ENCODE measurements at regions not wholly inside any gene's neighbourhood (a gene's known extent, or its start where the extent isn't known, plus 50 kb on each side); places are given as distances from the start of the nearest gene placed in this dataset.

DNA sequence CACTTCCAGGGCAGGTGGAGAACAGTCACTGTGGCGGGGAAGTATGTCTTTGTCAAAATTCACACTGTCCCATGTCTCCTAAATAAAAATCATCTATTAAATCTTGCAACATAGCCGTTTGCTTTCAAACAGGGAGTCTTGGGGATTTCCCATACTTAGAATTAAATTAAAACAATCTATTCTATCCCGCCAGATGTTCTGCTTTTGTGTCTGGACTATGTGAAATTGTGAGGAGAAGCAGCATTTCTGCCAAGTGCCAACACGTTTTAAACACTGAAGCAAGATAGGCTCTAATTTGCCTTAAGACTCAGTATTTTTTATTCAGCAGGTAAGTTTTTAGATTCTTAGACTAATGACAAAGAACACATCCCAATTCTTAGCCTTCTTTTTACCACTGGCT lies 73.7 kb downstream of the SPATA31C2 start:
- Histone ChIP-seq H3K27me3 (ENCODE audit: control insufficient read depth in 3 of 3, insufficient read depth in 3 of 3, low read depth in 1 of 3, low read length in 3 of 3) (no peaks in the 10 kb centered on the region), H3K9me3 (replicated peaks in 1 of 2; ENCODE audit: control insufficient read depth in 2 of 2, insufficient read depth in 1 of 2, low read depth in 1 of 2, low read length in 2 of 2) (no peaks in the 10 kb centered on the region), H3K4me3 (ENCODE audit: low read length in 2 of 2) (no peak overlapping the region), H3K79me1 (ENCODE audit: low read depth, low read length) (no peaks in the 10 kb centered on the region), H2AFZ (ENCODE audit: low read length) (no peak overlapping the region), H3K36me3 (replicated peaks in 1 of 2; ENCODE audit: control insufficient read depth in 2 of 2, insufficient read depth in 2 of 2, low read length in 2 of 2) (no peaks in the 10 kb centered on the region), H3K4me2 (ENCODE audit: insufficient read depth, low read length, poor library complexity, severe bottlenecking) (no peak overlapping the region), H2AK5ac (ENCODE audit: low read depth, low read length) (no peak overlapping the region), H3K27ac (replicated peaks; ENCODE audit: low read length) (no peak overlapping the region), H2BK5ac (ENCODE audit: low read length) (no peak overlapping the region), H4K8ac (ENCODE audit: low read depth, low read length) (no peak overlapping the region), H2BK15ac (ENCODE audit: low read length) (no peak overlapping the region), H2BK12ac (ENCODE audit: low read length) (no peak overlapping the region), H4K91ac (ENCODE audit: low read depth, low read length, poor library complexity) (no peak overlapping the region), H3K23ac (ENCODE audit: low read depth, low read length, poor library complexity) (no peak overlapping the region), H3K18ac (ENCODE audit: low read length) (no peak overlapping the region), H2BK120ac (ENCODE audit: low read depth, low read length) (no peak overlapping the region), H3K9ac (ENCODE audit: low read depth, low read length, poor library complexity) (no peak overlapping the region), H3K4me1 (ENCODE audit: control insufficient read depth in 2 of 2, insufficient read depth in 1 of 2, low read depth in 1 of 2, low read length in 2 of 2) (no peaks in the 10 kb centered on the region), H3K4ac (ENCODE audit: low read length) (no peak overlapping the region), H3K14ac (ENCODE audit: low read length) (no peak overlapping the region)
- DNase-seq (ENCODE audit: low spot score), result no peak
- no CpG with 5 or more reads among the region's 4 CpGs for WGBS, 2 donors (ENCODE audit: extremely low coverage in 2 of 2, insufficient read length in 2 of 2, insufficient replicate concordance in 1 of 2)

DNA sequence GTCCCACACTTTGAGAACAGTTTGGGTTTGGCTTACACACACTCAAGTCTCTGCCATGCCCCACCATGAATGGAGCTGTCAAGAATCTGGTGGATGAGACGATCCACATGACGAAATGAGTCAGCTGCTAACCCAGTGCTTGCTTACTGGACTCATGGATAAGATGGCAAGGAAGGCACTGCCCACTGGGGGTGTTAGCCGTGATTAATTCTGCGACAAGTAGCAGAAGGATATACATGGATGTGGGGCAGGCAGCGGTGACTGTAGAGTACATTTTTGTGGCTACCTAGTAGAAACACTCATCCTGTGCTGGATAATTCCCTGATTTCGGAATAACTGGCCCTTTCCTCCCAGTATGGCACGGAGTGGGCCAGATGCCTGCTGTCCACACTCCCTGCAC lies 77.5 kb downstream of the SPATA31C2 start:
- H3K4me2 ChIP-seq (ENCODE audit: insufficient read depth, low read length, poor library complexity, severe bottlenecking), result no peak overlapping the region
- no peaks in the 10 kb centered on the region for H3K36me3 ChIP-seq (replicated peaks in 1 of 2; ENCODE audit: control insufficient read depth in 2 of 2, insufficient read depth in 2 of 2, low read length in 2 of 2)
- H2BK12ac ChIP-seq (ENCODE audit: low read length), result no peak overlapping the region
- H2BK15ac ChIP-seq (ENCODE audit: low read length), result no peak overlapping the region
- no peaks in the 10 kb centered on the region for H3K4me1 ChIP-seq (ENCODE audit: control insufficient read depth in 2 of 2, insufficient read depth in 1 of 2, low read depth in 1 of 2, low read length in 2 of 2)
- H4K8ac ChIP-seq (ENCODE audit: low read depth, low read length), result no peak overlapping the region
- no peaks in the 10 kb centered on the region for H3K9me3 ChIP-seq (replicated peaks in 1 of 2; ENCODE audit: control insufficient read depth in 2 of 2, insufficient read depth in 1 of 2, low read depth in 1 of 2, low read length in 2 of 2)
- no peak overlapping the region for H2AFZ ChIP-seq (ENCODE audit: low read length)
- H3K79me1 ChIP-seq (ENCODE audit: low read depth, low read length), result no peaks in the 10 kb centered on the region
- no CpG with 5 or more reads among the region's 7 CpGs for WGBS, 2 donors (ENCODE audit: extremely low coverage in 2 of 2, insufficient read length in 2 of 2, insufficient replicate concordance in 1 of 2)
- H4K91ac ChIP-seq (ENCODE audit: low read depth, low read length, poor library complexity), result peak overlapping the region; percentile 95
- no peak overlapping the region for H3K4me3 ChIP-seq (ENCODE audit: low read length in 2 of 2)
- H3K14ac ChIP-seq (ENCODE audit: low read length), result no peak overlapping the region
- H2AK5ac ChIP-seq (ENCODE audit: low read depth, low read length), result no peak overlapping the region
- no peak overlapping the region for H2BK120ac ChIP-seq (ENCODE audit: low read depth, low read length)
- H3K27ac ChIP-seq (replicated peaks; ENCODE audit: low read length), result no peak overlapping the region
- no peaks in the 10 kb centered on the region for H3K27me3 ChIP-seq (ENCODE audit: control insufficient read depth in 3 of 3, insufficient read depth in 3 of 3, low read depth in 1 of 3, low read length in 3 of 3)
- H2BK5ac ChIP-seq (ENCODE audit: low read length), result no peak overlapping the region
- no peak for DNase-seq (ENCODE audit: low spot score)
- H3K23ac ChIP-seq (ENCODE audit: low read depth, low read length, poor library complexity), result no peak overlapping the region
- peak overlapping the region; percentile 28 for H3K18ac ChIP-seq (ENCODE audit: low read length)
- no peak overlapping the region for H3K9ac ChIP-seq (ENCODE audit: low read depth, low read length, poor library complexity)
- no peak overlapping the region for H3K4ac ChIP-seq (ENCODE audit: low read length)

DNA sequence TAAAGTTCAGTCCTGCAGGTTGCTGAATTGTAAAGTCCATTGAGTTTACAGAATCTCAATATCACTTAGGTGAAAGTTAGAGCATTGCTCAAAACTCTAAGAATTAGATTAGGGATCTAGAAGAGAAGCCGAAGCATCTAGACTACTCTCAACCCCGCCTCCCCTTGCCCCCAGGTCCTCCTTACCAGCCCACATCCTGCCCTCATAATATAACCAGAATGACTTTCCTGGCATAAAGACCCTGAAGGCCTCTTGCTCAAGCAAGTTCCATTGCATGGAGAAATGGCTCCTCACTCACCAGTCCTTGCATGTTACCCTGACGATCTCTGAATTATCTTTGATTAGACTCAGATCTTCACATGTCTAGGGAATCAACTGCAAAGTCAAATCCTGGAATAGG lies 78.8 kb downstream of the SPATA31C2 start:
- Histone ChIP-seq H2AFZ (ENCODE audit: low read length) (no peak overlapping the region), H3K9me3 (replicated peaks in 1 of 2; ENCODE audit: control insufficient read depth in 2 of 2, insufficient read depth in 1 of 2, low read depth in 1 of 2, low read length in 2 of 2) (no peaks in the 10 kb centered on the region), H2BK5ac (ENCODE audit: low read length) (no peak overlapping the region), H3K27ac (replicated peaks; ENCODE audit: low read length) (no peak overlapping the region), H3K4me1 (ENCODE audit: control insufficient read depth in 2 of 2, insufficient read depth in 1 of 2, low read depth in 1 of 2, low read length in 2 of 2) (no peaks in the 10 kb centered on the region), H2BK15ac (ENCODE audit: low read length) (no peak overlapping the region), H3K79me1 (ENCODE audit: low read depth, low read length) (no peaks in the 10 kb centered on the region), H3K4me3 (ENCODE audit: low read length in 2 of 2) (no peak overlapping the region), H3K14ac (ENCODE audit: low read length) (no peak overlapping the region), H2BK12ac (ENCODE audit: low read length) (no peak overlapping the region), H3K4me2 (ENCODE audit: insufficient read depth, low read length, poor library complexity, severe bottlenecking) (no peak overlapping the region), H3K4ac (ENCODE audit: low read length) (no peak overlapping the region), H3K27me3 (ENCODE audit: control insufficient read depth in 3 of 3, insufficient read depth in 3 of 3, low read depth in 1 of 3, low read length in 3 of 3) (no peaks in the 10 kb centered on the region), H2AK5ac (ENCODE audit: low read depth, low read length) (no peak overlapping the region), H3K9ac (ENCODE audit: low read depth, low read length, poor library complexity) (no peak overlapping the region), H3K36me3 (replicated peaks in 1 of 2; ENCODE audit: control insufficient read depth in 2 of 2, insufficient read depth in 2 of 2, low read length in 2 of 2) (no peaks in the 10 kb centered on the region), H3K18ac (ENCODE audit: low read length) (no peak overlapping the region), H4K8ac (ENCODE audit: low read depth, low read length) (no peak overlapping the region), H2BK120ac (ENCODE audit: low read depth, low read length) (no peak overlapping the region), H3K23ac (ENCODE audit: low read depth, low read length, poor library complexity) (no peak overlapping the region), H4K91ac (ENCODE audit: low read depth, low read length, poor library complexity) (no peak overlapping the region)
- DNase-seq (ENCODE audit: low spot score), result no peak
- WGBS, 2 donors (ENCODE audit: extremely low coverage in 2 of 2, insufficient read length in 2 of 2, insufficient replicate concordance in 1 of 2), result no CpG with 5 or more reads among the region's 3 CpGs

DNA sequence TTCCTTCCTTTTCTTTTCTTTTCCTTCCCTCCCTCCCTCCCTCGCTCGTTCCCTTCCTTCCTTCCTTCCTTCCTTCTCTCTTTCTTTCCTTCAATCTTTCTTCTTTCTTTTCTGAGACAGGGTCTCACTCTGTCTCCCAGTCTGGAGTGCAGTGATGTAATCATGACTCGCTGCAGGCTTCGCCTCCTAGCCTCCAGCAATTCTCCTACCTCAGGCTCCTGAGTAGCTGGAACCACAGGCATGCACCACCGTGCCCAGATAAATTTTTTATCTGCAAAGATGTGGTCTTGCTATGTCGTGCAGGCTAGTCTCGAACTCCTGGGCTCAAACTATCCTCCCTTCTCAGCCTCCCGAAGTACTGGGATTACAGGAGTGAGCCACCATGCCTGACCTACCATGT lies 81.4 kb downstream of the SPATA31C2 start:
- Histone ChIP-seq H4K91ac (ENCODE audit: low read depth, low read length, poor library complexity) (no peak overlapping the region), H3K36me3 (replicated peaks in 1 of 2; ENCODE audit: control insufficient read depth in 2 of 2, insufficient read depth in 2 of 2, low read length in 2 of 2) (no peaks in the 10 kb centered on the region), H3K4me3 (ENCODE audit: low read length in 2 of 2) (no peak overlapping the region), H3K9me3 (replicated peaks in 1 of 2; ENCODE audit: control insufficient read depth in 2 of 2, insufficient read depth in 1 of 2, low read depth in 1 of 2, low read length in 2 of 2) (no peaks in the 10 kb centered on the region), H3K23ac (ENCODE audit: low read depth, low read length, poor library complexity) (no peak overlapping the region), H3K18ac (ENCODE audit: low read length) (no peak overlapping the region), H3K4ac (ENCODE audit: low read length) (no peak overlapping the region), H3K27ac (replicated peaks; ENCODE audit: low read length) (no peak overlapping the region), H2BK120ac (ENCODE audit: low read depth, low read length) (no peak overlapping the region), H3K27me3 (ENCODE audit: control insufficient read depth in 3 of 3, insufficient read depth in 3 of 3, low read depth in 1 of 3, low read length in 3 of 3) (no peaks in the 10 kb centered on the region), H3K14ac (ENCODE audit: low read length) (no peak overlapping the region), H2BK12ac (ENCODE audit: low read length) (no peak overlapping the region), H3K4me2 (ENCODE audit: insufficient read depth, low read length, poor library complexity, severe bottlenecking) (no peak overlapping the region), H4K8ac (ENCODE audit: low read depth, low read length) (no peak overlapping the region), H3K4me1 (ENCODE audit: control insufficient read depth in 2 of 2, insufficient read depth in 1 of 2, low read depth in 1 of 2, low read length in 2 of 2) (no peaks in the 10 kb centered on the region), H3K9ac (ENCODE audit: low read depth, low read length, poor library complexity) (no peak overlapping the region), H2AK5ac (ENCODE audit: low read depth, low read length) (no peak overlapping the region), H2BK15ac (ENCODE audit: low read length) (no peak overlapping the region), H2BK5ac (ENCODE audit: low read length) (no peak overlapping the region), H3K79me1 (ENCODE audit: low read depth, low read length) (no peaks in the 10 kb centered on the region), H2AFZ (ENCODE audit: low read length) (no peak overlapping the region)
- WGBS, 2 donors (ENCODE audit: extremely low coverage in 2 of 2, insufficient read length in 2 of 2, insufficient replicate concordance in 1 of 2), result 100% methylated on average over 2 of the region's 8 CpGs; no CpG with 5 or more reads in 1 of the 2 donors
- DNase-seq (ENCODE audit: low spot score), result no peak

Data from neuronal stem cell (in vitro differentiated cells).